H1 (cell line): ENCODE measurements at regions not wholly inside any gene's neighbourhood (a gene's known extent, or its start where the extent isn't known, plus 50 kb on each side); places are given as distances from the start of the nearest gene placed in this dataset.

Source experiments
- CTCF ChIA-PET: fragments of 300-600 bp; sonication (Branson Sonifier 250); formaldehyde crosslinking; loops from one replicate; lab custom pipeline; 2021; ENCODE audit not compliant: partially characterized antibody; lab: Charles Lee
- POLR2A ChIA-PET: fragments of 300-600 bp; sonication (Branson Sonifier 250); formaldehyde crosslinking; loops from one replicate; lab custom pipeline; 2021; ENCODE audit warnings: inconsistent platforms; ENCODE audit not compliant: partially characterized antibody; lab: Charles Lee
- DNase-seq, 2 experiments: peaks; one replicate each; pipeline versions ENCODE4 v3.0.0 to v3.0.0-alpha.2; 2010 to 2022; ENCODE audit warnings: low spot score in 2 of 2, low read depth in 1 of 2, mixed read lengths in 1 of 2
- FAIRE-seq: peaks from 2 replicates; lab custom pipeline; 2011; peaks lifted over from hg19 to GRCh38; lab: Jason Lieb, UNC
- H2AFZ ChIP-seq: 2 replicates; pipeline ENCODE4 v1.8.1; 2012; ENCODE audit warnings: low read length, inconsistent platforms
- H2AK5ac ChIP-seq: 2 replicates; pipeline ENCODE4 v1.6.1; 2013; ENCODE audit warnings: low read depth, low read length
- H2BK120ac ChIP-seq: replicated peaks from 2 replicates; pipeline ENCODE3; 2013; ENCODE audit warnings: low read depth, low read length, inconsistent platforms
- H2BK12ac ChIP-seq: 2 replicates; pipeline ENCODE4 v1.6.1; 2013; ENCODE audit warnings: low read depth, low read length
- H2BK15ac ChIP-seq: 2 replicates; pipeline ENCODE4 v1.6.1; 2013; ENCODE audit warnings: low read length
- H2BK20ac ChIP-seq: 2 replicates; pipeline ENCODE4 v1.6.1; 2013; ENCODE audit warnings: low read length
- H2BK5ac ChIP-seq: 2 replicates; pipeline ENCODE4 v1.6.1; 2013; ENCODE audit warnings: low read depth, low read length
- H3K14ac ChIP-seq: 2 replicates; pipeline ENCODE4 v1.6.1; 2013; ENCODE audit warnings: inconsistent platforms; ENCODE audit not compliant: insufficient read length
- H3K18ac ChIP-seq: 2 replicates; pipeline ENCODE4 v1.6.1; 2013; ENCODE audit warnings: low read length; ENCODE audit errors: extremely low read depth
- H3K23ac ChIP-seq: 2 replicates; pipeline ENCODE4 v1.6.1; 2013; ENCODE audit warnings: inconsistent platforms; ENCODE audit not compliant: insufficient read length
- H3K23me2 ChIP-seq: 2 replicates; pipeline ENCODE4 v1.6.1; 2013; ENCODE audit warnings: low read depth, low read length
- H3K27ac ChIP-seq: 2 replicates; pipeline ENCODE4 v1.6.1; 2011; ENCODE audit warnings: low read depth, low read length, inconsistent platforms
- H3K27me3 ChIP-seq, 4 experiments: replicated peaks in 1 of 4; 1 replicate in 1 of 4; 2 replicates in 3 of 4; pipeline versions ENCODE4 v1.6.1 to v1.8.1; 2011 to 2013; ENCODE audit warnings: low read length in 3 of 4, mild to moderate bottlenecking in 3 of 4, inconsistent platforms in 2 of 4, mixed read lengths in 2 of 4, moderate library complexity in 1 of 4; ENCODE audit not compliant: control insufficient read depth in 3 of 4, insufficient read depth in 3 of 4; ENCODE audit errors: extremely low read depth in 1 of 4
- H3K36me3 ChIP-seq, 4 experiments: 2 replicates each; pipeline versions ENCODE4 v1.6.1 to v1.8.1; 2011 to 2013; ENCODE audit warnings: mild to moderate bottlenecking in 4 of 4, low read length in 3 of 4, moderate library complexity in 2 of 4, control low read depth in 1 of 4, inconsistent platforms in 1 of 4; ENCODE audit not compliant: insufficient read depth in 4 of 4, control insufficient read depth in 2 of 4
- H3K4ac ChIP-seq: replicated peaks from 2 replicates; pipeline ENCODE3; 2013; ENCODE audit warnings: low read length, low read depth, mixed read lengths, inconsistent platforms; ENCODE audit not compliant: insufficient read length
- H3K4me1 ChIP-seq, 4 experiments: replicated peaks in 1 of 4; 1 replicate in 1 of 4; 2 replicates in 3 of 4; pipeline versions ENCODE4 v1.6.1 to v1.8.1; 2011 to 2013; ENCODE audit warnings: low read length in 3 of 4, inconsistent platforms in 2 of 4, mixed read lengths in 1 of 4; ENCODE audit not compliant: insufficient read depth in 4 of 4, control insufficient read depth in 3 of 4
- H3K4me2 ChIP-seq, 2 experiments: 2 replicates each; pipeline versions ENCODE4 v1.6.1 to v1.8.1; 2011 to 2013; ENCODE audit warnings: low read depth in 2 of 2, low read length in 2 of 2, control low read depth in 1 of 2, inconsistent platforms in 1 of 2, mild to moderate bottlenecking in 1 of 2; ENCODE audit not compliant: insufficient read depth in 1 of 2
- H3K4me3 ChIP-seq, 4 experiments: fragments of 200-600, 300-600 bp in 1 of 4; sonication (generic), shearing (Covaris generic), sonication (Bioruptor Twin) in 1 of 4; 2 replicates each; pipeline versions ENCODE4 v1.5.1 to v1.8.1; 2011 to 2016; ENCODE audit warnings: low read length in 4 of 4, low read depth in 3 of 4, control low read depth in 2 of 4, inconsistent platforms in 2 of 4, mild to moderate bottlenecking in 2 of 4, mixed read lengths in 1 of 4, moderate library complexity in 1 of 4; ENCODE audit not compliant: insufficient read depth in 2 of 4; ENCODE audit errors: extremely low read depth in 1 of 4
- H3K56ac ChIP-seq: replicated peaks from 2 replicates; pipeline ENCODE3; 2013; ENCODE audit warnings: low read depth, mild to moderate bottlenecking, mixed read lengths, low read length, inconsistent platforms; ENCODE audit not compliant: insufficient read length
- H3K79me1 ChIP-seq: 2 replicates; pipeline ENCODE4 v1.6.1; 2013; ENCODE audit warnings: low read depth, low read length, control low read depth
- H3K79me2 ChIP-seq, 2 experiments: 2 replicates each; pipeline versions ENCODE4 v1.6.1 to v1.8.1; 2012 to 2013; ENCODE audit warnings: low read length in 2 of 2, mild to moderate bottlenecking in 2 of 2, inconsistent platforms in 1 of 2; ENCODE audit not compliant: insufficient read depth in 2 of 2, control insufficient read depth in 1 of 2
- H3K9ac ChIP-seq, 4 experiments: replicated peaks in 1 of 4; 1 replicate in 1 of 4; 2 replicates in 3 of 4; pipeline versions ENCODE4 v1.6.1 to v1.8.1; 2011 to 2013; ENCODE audit warnings: low read depth in 3 of 4, low read length in 3 of 4, control low read depth in 2 of 4, mild to moderate bottlenecking in 2 of 4, moderate library complexity in 2 of 4, inconsistent platforms in 1 of 4; ENCODE audit errors: extremely low read depth in 1 of 4
- H3K9me3 ChIP-seq, 2 experiments: 2 replicates each; pipeline versions ENCODE4 v1.6.1 to v1.8.1; 2012 to 2013; ENCODE audit warnings: mild to moderate bottlenecking in 2 of 2, moderate library complexity in 2 of 2, control low read depth in 1 of 2, inconsistent platforms in 1 of 2, low read depth in 1 of 2, low read length in 1 of 2, mixed read lengths in 1 of 2; ENCODE audit not compliant: insufficient read depth in 2 of 2
- H4K20me1 ChIP-seq, 2 experiments: replicated peaks in 1 of 2; 2 replicates each; pipeline versions ENCODE3 to v1.8.1; 2011 to 2013; ENCODE audit warnings: inconsistent platforms in 2 of 2, low read length in 2 of 2, mild to moderate bottlenecking in 1 of 2; ENCODE audit not compliant: insufficient read depth in 2 of 2, control insufficient read depth in 1 of 2
- H4K5ac ChIP-seq: 2 replicates; pipeline ENCODE4 v1.6.1; 2013; ENCODE audit warnings: low read length, low read depth, mixed read lengths, inconsistent platforms; ENCODE audit not compliant: insufficient read length
- H4K8ac ChIP-seq: 2 replicates; pipeline ENCODE4 v1.8.0; 2013; ENCODE audit warnings: mild to moderate bottlenecking, moderate library complexity, low read length, inconsistent platforms; ENCODE audit not compliant: insufficient read depth; ENCODE audit errors: extremely low read depth
- H4K91ac ChIP-seq: replicated peaks from 2 replicates; pipeline ENCODE3; 2013; ENCODE audit warnings: low read length, mixed read lengths, inconsistent platforms; ENCODE audit not compliant: insufficient read length
- CHD2 ChIP-seq: IDR thresholded peaks from 2 replicates; pipeline ENCODE4 v1.6.1; 2012; ENCODE audit warnings: low read length, improper control_type of control experiment
- GABPA ChIP-seq: IDR thresholded peaks from 2 replicates; pipeline ENCODE4 v1.6.1; 2011; ENCODE audit warnings: mild to moderate bottlenecking, low read length, moderate library complexity, borderline replicate concordance; ENCODE audit not compliant: insufficient read depth
- HDAC2 ChIP-seq, 2 experiments: fragments of 300-600 bp in 1 of 2; sonication (generic) in 1 of 2; IDR thresholded peaks; 2 replicates each; pipeline ENCODE4 v1.6.1; 2011 to 2012; ENCODE audit warnings: low read depth in 2 of 2, low read length in 2 of 2, mild to moderate bottlenecking in 2 of 2, moderate library complexity in 2 of 2, borderline replicate concordance in 1 of 2, inconsistent platforms in 1 of 2
- KDM5A ChIP-seq: fragments of 200-600 bp; IDR thresholded peaks from 2 replicates; pipeline ENCODE4 v1.7.1; 2012; ENCODE audit warnings: mild to moderate bottlenecking, low read length, inconsistent platforms, mixed read lengths
- MAFK ChIP-seq: IDR thresholded peaks from 2 replicates; pipeline ENCODE4 v1.6.1; 2012; ENCODE audit warnings: low read depth, mild to moderate bottlenecking, improper control_type of control experiment, low read length
- RAD21 ChIP-seq, 2 experiments: IDR thresholded peaks in 1 of 2; conservative IDR thresholded peaks in 1 of 2; 2 replicates each; pipeline ENCODE4 v1.6.1; 2011; ENCODE audit warnings: low read depth in 2 of 2, low read length in 2 of 2, improper control_type of control experiment in 1 of 2, inconsistent platforms in 1 of 2, mild to moderate bottlenecking in 1 of 2, moderate library complexity in 1 of 2
- WGBS, 2 experiments: shearing (Covaris generic) in 1 of 2; methylation state at CpG; one replicate each; pipeline versions ENCODE4 v1.1.6 to v1.1.7; 2013 to 2015; ENCODE audit warnings: low lambda C conversion rate in 2 of 2, mixed read lengths in 2 of 2, inconsistent platforms in 1 of 2, low coverage in 1 of 2, missing lambda C conversion rate in 1 of 2; ENCODE audit not compliant: insufficient replicate concordance in 2 of 2, insufficient coverage in 1 of 2, insufficient read length in 1 of 2; ENCODE audit errors: extremely low coverage in 1 of 2, missing lambda C conversion rate in 1 of 2; 5-methylcytosine and 5-hydroxymethylcytosine counted together

- Histone ChIP-seq H2BK20ac (no peak overlapping the region), H3K56ac (no peak overlapping the region), H2BK12ac (no peak overlapping the region), H4K91ac (no peak overlapping the region), H3K9me3 (peaks cover 0 to 12% of the 10 kb centered on the region in 2 experiments; a peak in 2 of 4 replicates), H3K4me3 (no peak overlapping the region), H4K5ac (no peak overlapping the region), H4K8ac (no peak overlapping the region; the same call in 1 of the 2 replicates), H3K4me2 (no peak overlapping the region), H3K27ac (no peak overlapping the region), H3K79me1 (no peaks in the 10 kb centered on the region), H3K79me2 (no peaks in the 10 kb centered on the region), H2BK15ac (no peak overlapping the region), H3K18ac (no peak overlapping the region), H2BK5ac (no peak overlapping the region), H2AFZ (no peak overlapping the region), H3K9ac (no peak overlapping the region), H3K4me1 (no peaks in the 10 kb centered on the region), H3K14ac (no peak overlapping the region), H3K4ac (no peak overlapping the region), H2AK5ac (no peak overlapping the region), H3K23me2 (no peaks in the 10 kb centered on the region), H3K36me3 (no peaks in the 10 kb centered on the region), H2BK120ac (no peak overlapping the region), H4K20me1 (no peaks in the 10 kb centered on the region), H3K23ac (no peak overlapping the region), H3K27me3 (no peaks in the 10 kb centered on the region)
- FAIRE-seq (no peak), DNase-seq (no peak)
- 86% methylated on average over 16 of the region's 19 CpGs; no CpG with 5 or more reads in 1 of the 2 experiments for WGBS, 2 experiments
- ChIA-PET CTCF (no interaction called here), POLR2A (no interaction called here)
- no peak for TF ChIP-seq CHD2
- TF ChIP-seq RAD21 (IDR thresholded peaks at IDR 0.05 in 1 of 2, conservative IDR thresholded peaks at IDR 0.05 in 1 of 2; ENCODE audit: low read depth in 2 of 2, low read length in 2 of 2): no peak
- TF ChIP-seq KDM5A: no peak
- TF ChIP-seq HDAC2 (IDR thresholded peaks at IDR 0.05; ENCODE audit: borderline replicate concordance in 1 of 2, low read depth in 2 of 2, low read length in 2 of 2): no peak
- no peak for TF ChIP-seq GABPA
- no peak for TF ChIP-seq MAFK
Observed at GRCh38 chr2:239477591-239477990, 76.8 kb upstream of the HDAC4 start.
